ENCODE measurements at regions not wholly inside any gene's neighbourhood (a gene's known extent, or its start where the extent isn't known, plus 50 kb on each side); places are given as distances from the start of the nearest gene placed in this dataset.

DNA sequence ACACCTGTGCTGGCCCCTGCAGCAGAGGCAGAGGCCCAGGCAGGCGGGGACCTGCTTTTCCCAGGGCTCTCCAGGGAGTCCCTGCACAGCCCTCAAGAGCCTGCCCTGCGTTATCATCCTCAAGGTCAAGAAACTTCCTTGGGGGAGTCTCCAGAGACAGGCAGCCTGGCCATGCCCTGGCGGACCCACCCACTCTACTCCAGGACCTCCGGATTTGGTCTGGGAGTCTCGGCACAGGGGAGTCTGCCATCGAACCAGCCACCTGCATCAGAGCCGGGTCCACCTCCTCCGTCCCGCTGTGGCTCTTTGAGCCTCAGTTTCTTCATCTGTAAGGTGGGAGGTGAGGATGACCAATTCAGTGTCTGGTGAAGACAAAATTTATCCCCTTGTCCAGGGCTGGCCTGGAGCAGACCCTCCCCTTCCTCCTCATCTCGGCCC, 75.3 kb upstream of the TNRC6C start:
- TF ChIP-seq, protein P1, sequence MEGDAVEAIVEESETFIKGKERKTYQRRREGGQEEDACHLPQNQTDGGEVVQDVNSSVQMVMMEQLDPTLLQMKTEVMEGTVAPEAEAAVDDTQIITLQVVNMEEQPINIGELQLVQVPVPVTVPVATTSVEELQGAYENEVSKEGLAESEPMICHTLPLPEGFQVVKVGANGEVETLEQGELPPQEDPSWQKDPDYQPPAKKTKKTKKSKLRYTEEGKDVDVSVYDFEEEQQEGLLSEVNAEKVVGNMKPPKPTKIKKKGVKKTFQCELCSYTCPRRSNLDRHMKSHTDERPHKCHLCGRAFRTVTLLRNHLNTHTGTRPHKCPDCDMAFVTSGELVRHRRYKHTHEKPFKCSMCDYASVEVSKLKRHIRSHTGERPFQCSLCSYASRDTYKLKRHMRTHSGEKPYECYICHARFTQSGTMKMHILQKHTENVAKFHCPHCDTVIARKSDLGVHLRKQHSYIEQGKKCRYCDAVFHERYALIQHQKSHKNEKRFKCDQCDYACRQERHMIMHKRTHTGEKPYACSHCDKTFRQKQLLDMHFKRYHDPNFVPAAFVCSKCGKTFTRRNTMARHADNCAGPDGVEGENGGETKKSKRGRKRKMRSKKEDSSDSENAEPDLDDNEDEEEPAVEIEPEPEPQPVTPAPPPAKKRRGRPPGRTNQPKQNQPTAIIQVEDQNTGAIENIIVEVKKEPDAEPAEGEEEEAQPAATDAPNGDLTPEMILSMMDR (IDR thresholded peaks at IDR 0.05; ENCODE audit: insufficient read depth, low read length, poor library complexity, severe bottlenecking) = no peak
- no peak for TF ChIP-seq EZH2phosphoT487 (conservative IDR thresholded peaks at IDR 0.05; ENCODE audit: low read length)
